ENCODE measurements at regions not wholly inside any gene's neighbourhood (a gene's known extent, or its start where the extent isn't known, plus 50 kb on each side); places are given as distances from the start of the nearest gene placed in this dataset.

- Mint-ChIP-seq H3K9me3 (no peaks in the 10 kb centered on the region), H3K36me3 (ENCODE audit: insufficient read depth in 2 of 2) (no peaks in the 10 kb centered on the region), H3K27ac (no peak overlapping the region), H3K27me3 (ENCODE audit: low read depth) (no peaks in the 10 kb centered on the region), H3K4me3 (no peak overlapping the region), H3K4me1 (ENCODE audit: low read depth) (peaks cover 54% of the 10 kb centered on the region)
- ATAC-seq (replicated peaks in 1 of 2) = no peak
- DNase-seq = no peak
These were observed 69.1 kb upstream of the SNRK start for GRCh38 chr3:43217206-43217605.

GRCh38 chr3:43215663-43216275, 70.6 kb upstream of the SNRK start:
- Mint-ChIP-seq H3K9me3 (no peaks in the 10 kb centered on the region), H3K4me3 (no peak overlapping the region), H3K4me1 (ENCODE audit: low read depth) (peaks cover 39% of the 10 kb centered on the region), H3K27me3 (ENCODE audit: low read depth) (no peaks in the 10 kb centered on the region), H3K27ac (no peak overlapping the region), H3K36me3 (ENCODE audit: insufficient read depth in 2 of 2) (no peaks in the 10 kb centered on the region)
- no peak for DNase-seq
- peak in 1 of 2 donors; percentile 32 for ATAC-seq (replicated peaks in 1 of 2)

GRCh38 chr3:43215138-43215537, 71.2 kb upstream of the SNRK start:
- no peaks in the 10 kb centered on the region for H3K27me3 Mint-ChIP-seq (ENCODE audit: low read depth)
- no peaks in the 10 kb centered on the region for H3K9me3 Mint-ChIP-seq
- ATAC-seq (replicated peaks in 1 of 2) = no peak
- no peak overlapping the region for H3K27ac Mint-ChIP-seq
- peaks cover 35% of the 10 kb centered on the region for H3K4me1 Mint-ChIP-seq (ENCODE audit: low read depth)
- no peak for DNase-seq
- H3K4me3 Mint-ChIP-seq = no peak overlapping the region
- no peaks in the 10 kb centered on the region for H3K36me3 Mint-ChIP-seq (ENCODE audit: insufficient read depth in 2 of 2)

- no peak for DNase-seq
- H3K4me1 Mint-ChIP-seq (ENCODE audit: low read depth) = peaks cover 35% of the 10 kb centered on the region
- no peaks in the 10 kb centered on the region for H3K9me3 Mint-ChIP-seq
- ATAC-seq (replicated peaks in 1 of 2) = no peak
- H3K4me3 Mint-ChIP-seq = no peak overlapping the region
- no peak overlapping the region for H3K27ac Mint-ChIP-seq
- H3K36me3 Mint-ChIP-seq (ENCODE audit: insufficient read depth in 2 of 2) = no peaks in the 10 kb centered on the region
- no peaks in the 10 kb centered on the region for H3K27me3 Mint-ChIP-seq (ENCODE audit: low read depth)
These were observed 71.7 kb upstream of the SNRK start for GRCh38 chr3:43214616-43215015.

- ATAC-seq (replicated peaks in 1 of 2) (no peak), DNase-seq (no peak)
- Mint-ChIP-seq H3K27ac (no peak overlapping the region), H3K9me3 (no peaks in the 10 kb centered on the region), H3K36me3 (ENCODE audit: insufficient read depth in 2 of 2) (no peaks in the 10 kb centered on the region), H3K27me3 (ENCODE audit: low read depth) (no peaks in the 10 kb centered on the region), H3K4me1 (ENCODE audit: low read depth) (peaks cover 31% of the 10 kb centered on the region), H3K4me3 (no peak overlapping the region)
These were observed 72.7 kb upstream of the SNRK start for GRCh38 chr3:43213631-43214030.

- Mint-ChIP-seq H3K9me3 (no peaks in the 10 kb centered on the region), H3K27ac (no peak overlapping the region), H3K4me1 (ENCODE audit: low read depth) (peaks cover 29% of the 10 kb centered on the region), H3K27me3 (ENCODE audit: low read depth) (no peaks in the 10 kb centered on the region), H3K36me3 (ENCODE audit: insufficient read depth in 2 of 2) (no peaks in the 10 kb centered on the region), H3K4me3 (no peak overlapping the region)
- no peak for ATAC-seq (replicated peaks in 1 of 2)
- DNase-seq = no peak
These were observed 73.3 kb upstream of the SNRK start for GRCh38 chr3:43212914-43213611.

GRCh38 chr3:43211681-43212080, 74.7 kb upstream of the SNRK start:
- H3K4me1 Mint-ChIP-seq (ENCODE audit: low read depth) = peaks cover 16% of the 10 kb centered on the region
- DNase-seq = no peak
- H3K36me3 Mint-ChIP-seq (ENCODE audit: insufficient read depth in 2 of 2) = no peaks in the 10 kb centered on the region
- H3K4me3 Mint-ChIP-seq = no peak overlapping the region
- no peak overlapping the region for H3K27ac Mint-ChIP-seq
- H3K9me3 Mint-ChIP-seq = no peaks in the 10 kb centered on the region
- no peak for ATAC-seq (replicated peaks in 1 of 2)
- no peaks in the 10 kb centered on the region for H3K27me3 Mint-ChIP-seq (ENCODE audit: low read depth)

GRCh38 chr3:43210049-43211027, 76.0 kb upstream of the SNRK start:
- no peaks in the 10 kb centered on the region for H3K9me3 Mint-ChIP-seq
- H3K27ac Mint-ChIP-seq = no peak overlapping the region
- ATAC-seq (replicated peaks in 1 of 2) = no peak
- no peaks in the 10 kb centered on the region for H3K27me3 Mint-ChIP-seq (ENCODE audit: low read depth)
- DNase-seq = no peak
- no peaks in the 10 kb centered on the region for H3K36me3 Mint-ChIP-seq (ENCODE audit: insufficient read depth in 2 of 2)
- H3K4me1 Mint-ChIP-seq (ENCODE audit: low read depth) = peaks cover 6% of the 10 kb centered on the region
- H3K4me3 Mint-ChIP-seq = no peak overlapping the region

- Mint-ChIP-seq H3K36me3 (ENCODE audit: insufficient read depth in 2 of 2) (no peaks in the 10 kb centered on the region), H3K27ac (no peak overlapping the region), H3K9me3 (no peaks in the 10 kb centered on the region), H3K4me3 (no peak overlapping the region), H3K4me1 (ENCODE audit: low read depth) (no peaks in the 10 kb centered on the region), H3K27me3 (ENCODE audit: low read depth) (no peaks in the 10 kb centered on the region)
- no peak for ATAC-seq (replicated peaks in 1 of 2)
- no peak for DNase-seq
These were observed 78.7 kb upstream of the SNRK start for GRCh38 chr3:43207628-43208085.

- H3K4me3 Mint-ChIP-seq = no peak overlapping the region
- DNase-seq (no peak), ATAC-seq (replicated peaks in 1 of 2) (no peak)
- no peak overlapping the region for H3K27ac Mint-ChIP-seq
- H3K4me1 Mint-ChIP-seq (ENCODE audit: low read depth) = no peaks in the 10 kb centered on the region
- H3K27me3 Mint-ChIP-seq (ENCODE audit: low read depth) = no peaks in the 10 kb centered on the region
- H3K9me3 Mint-ChIP-seq = no peaks in the 10 kb centered on the region
- no peaks in the 10 kb centered on the region for H3K36me3 Mint-ChIP-seq (ENCODE audit: insufficient read depth in 2 of 2)
These were observed 79.7 kb upstream of the SNRK start for GRCh38 chr3:43206632-43207031.

GRCh38 chr3:43206105-43206504, 80.2 kb upstream of the SNRK start:
- DNase-seq = no peak
- ATAC-seq (replicated peaks in 1 of 2) = no peak
- H3K27me3 Mint-ChIP-seq (ENCODE audit: low read depth) = no peaks in the 10 kb centered on the region
- no peaks in the 10 kb centered on the region for H3K4me1 Mint-ChIP-seq (ENCODE audit: low read depth)
- no peak overlapping the region for H3K27ac Mint-ChIP-seq
- no peaks in the 10 kb centered on the region for H3K9me3 Mint-ChIP-seq
- H3K4me3 Mint-ChIP-seq = no peak overlapping the region
- no peaks in the 10 kb centered on the region for H3K36me3 Mint-ChIP-seq (ENCODE audit: insufficient read depth in 2 of 2)

- Mint-ChIP-seq H3K4me3 (no peak overlapping the region), H3K9me3 (no peaks in the 10 kb centered on the region), H3K4me1 (ENCODE audit: low read depth) (peaks cover 15% of the 10 kb centered on the region), H3K36me3 (ENCODE audit: insufficient read depth in 2 of 2) (no peaks in the 10 kb centered on the region), H3K27me3 (ENCODE audit: low read depth) (no peaks in the 10 kb centered on the region), H3K27ac (no peak overlapping the region)
- DNase-seq (no peak), ATAC-seq (replicated peaks in 1 of 2) (no peak)
These were observed 83.3 kb upstream of the SNRK start for GRCh38 chr3:43203022-43203421.

- Mint-ChIP-seq H3K9me3 (no peaks in the 10 kb centered on the region), H3K4me1 (ENCODE audit: low read depth) (peaks cover 28% of the 10 kb centered on the region), H3K27me3 (ENCODE audit: low read depth) (no peaks in the 10 kb centered on the region), H3K4me3 (no peak overlapping the region), H3K36me3 (ENCODE audit: insufficient read depth in 2 of 2) (no peaks in the 10 kb centered on the region), H3K27ac (no peak overlapping the region)
- no peak for DNase-seq
- ATAC-seq (replicated peaks in 1 of 2) = no peak
These were observed 84.8 kb upstream of the SNRK start for GRCh38 chr3:43201581-43201980.
